GM20000 (cell line): ENCODE measurements at regions not wholly inside any gene's neighbourhood (a gene's known extent, or its start where the extent isn't known, plus 50 kb on each side); places are given as distances from the start of the nearest gene placed in this dataset.

Experiments used
- DNase-seq: peaks from one replicate; pipeline ENCODE4 v3.0.0; 2012; ENCODE audit warnings: low spot score
- TF ChIP-seq, protein P1 (sequence below): IDR thresholded peaks from 2 replicates; pipeline ENCODE4 v1.5.1; 2012; ENCODE audit warnings: mild to moderate bottlenecking, control low read depth; ENCODE audit errors: extremely low read depth, missing control alignments

- TF ChIP-seq, protein P1, sequence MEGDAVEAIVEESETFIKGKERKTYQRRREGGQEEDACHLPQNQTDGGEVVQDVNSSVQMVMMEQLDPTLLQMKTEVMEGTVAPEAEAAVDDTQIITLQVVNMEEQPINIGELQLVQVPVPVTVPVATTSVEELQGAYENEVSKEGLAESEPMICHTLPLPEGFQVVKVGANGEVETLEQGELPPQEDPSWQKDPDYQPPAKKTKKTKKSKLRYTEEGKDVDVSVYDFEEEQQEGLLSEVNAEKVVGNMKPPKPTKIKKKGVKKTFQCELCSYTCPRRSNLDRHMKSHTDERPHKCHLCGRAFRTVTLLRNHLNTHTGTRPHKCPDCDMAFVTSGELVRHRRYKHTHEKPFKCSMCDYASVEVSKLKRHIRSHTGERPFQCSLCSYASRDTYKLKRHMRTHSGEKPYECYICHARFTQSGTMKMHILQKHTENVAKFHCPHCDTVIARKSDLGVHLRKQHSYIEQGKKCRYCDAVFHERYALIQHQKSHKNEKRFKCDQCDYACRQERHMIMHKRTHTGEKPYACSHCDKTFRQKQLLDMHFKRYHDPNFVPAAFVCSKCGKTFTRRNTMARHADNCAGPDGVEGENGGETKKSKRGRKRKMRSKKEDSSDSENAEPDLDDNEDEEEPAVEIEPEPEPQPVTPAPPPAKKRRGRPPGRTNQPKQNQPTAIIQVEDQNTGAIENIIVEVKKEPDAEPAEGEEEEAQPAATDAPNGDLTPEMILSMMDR, result no peak
- DNase-seq, result no peak
Observed at GRCh38 chr5:158278216-158278925, 419.4 kb upstream of the CLINT1 start.

DNA sequence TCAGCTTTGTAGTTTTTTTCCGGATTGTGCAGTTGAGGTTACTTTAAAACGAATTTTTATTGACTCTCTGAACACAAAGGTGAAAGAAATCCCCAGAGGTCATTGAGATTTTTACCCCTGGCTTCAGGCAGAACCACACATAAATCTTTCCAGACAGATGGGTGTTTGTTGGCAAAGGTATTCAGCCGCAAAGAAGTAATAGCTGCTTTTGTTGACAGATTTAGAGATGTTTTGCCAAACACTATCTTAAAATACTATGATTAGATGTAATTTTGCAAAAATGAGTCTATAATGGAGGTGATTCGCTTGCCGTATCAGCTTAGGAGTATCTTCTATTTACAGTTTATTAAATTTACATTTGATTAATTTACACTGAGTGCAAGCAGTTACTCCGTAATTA lies 418.3 kb upstream of the CLINT1 start:
- TF ChIP-seq, protein P1, result no peak
- no peak for DNase-seq

- no peak for DNase-seq
- TF ChIP-seq, protein P1, result no peak
Observed at GRCh38 chr5:158276692-158277091, 417.7 kb upstream of the CLINT1 start.

- TF ChIP-seq, protein P1, result no peak
- DNase-seq, result no peak
Observed at GRCh38 chr5:158275511-158275910, 416.6 kb upstream of the CLINT1 start.

GRCh38 chr5:158273035-158273434 lies 414.1 kb upstream of the CLINT1 start:
- TF ChIP-seq, protein P1, result no peak
- DNase-seq, result no peak

DNA sequence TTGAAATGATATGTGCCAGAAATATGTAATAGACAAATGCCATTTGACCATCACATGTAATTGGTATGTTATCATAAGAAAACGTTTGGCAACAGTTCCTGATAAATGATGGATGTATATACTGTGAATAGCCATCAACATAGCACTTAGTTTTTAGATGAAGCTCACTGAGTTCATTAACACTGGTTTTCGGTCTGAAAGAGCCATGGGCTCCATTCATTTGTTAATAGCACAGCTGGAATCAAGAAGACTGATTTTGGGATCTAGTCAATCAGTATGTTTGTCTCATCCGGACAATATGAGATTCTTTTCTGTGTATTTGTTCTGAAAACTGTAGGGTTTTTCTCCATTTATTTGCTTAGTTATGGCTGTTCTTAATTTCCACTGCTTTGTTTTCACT lies 413.5 kb upstream of the CLINT1 start:
- TF ChIP-seq, protein P1, result no peak
- DNase-seq, result no peak

DNA sequence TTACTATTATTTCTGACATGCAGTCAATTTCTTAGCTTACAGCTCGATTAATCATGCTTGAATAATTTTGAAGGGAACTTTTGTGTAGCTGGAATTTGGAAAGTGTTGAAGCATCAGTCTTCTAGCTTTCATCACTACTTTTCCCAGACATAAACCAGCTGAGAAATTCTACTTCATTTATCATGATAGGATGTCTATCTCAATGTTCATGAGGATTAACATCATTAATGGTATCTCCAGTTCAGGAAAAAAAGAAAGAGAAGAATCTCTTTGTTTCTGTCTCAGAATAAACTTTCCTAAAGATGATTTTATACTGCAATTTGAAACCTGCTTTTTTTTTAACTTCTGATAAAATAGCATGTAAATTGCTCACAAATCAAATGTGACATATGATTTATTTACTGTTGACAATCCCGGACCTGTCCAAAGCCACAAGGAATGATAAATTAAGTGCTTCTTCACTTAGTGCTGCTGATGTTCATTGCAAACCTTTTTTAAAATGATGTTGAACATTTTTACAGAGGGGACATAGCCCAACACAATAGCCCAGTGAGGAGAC lies 412.1 kb upstream of the CLINT1 start:
- TF ChIP-seq, protein P1, result no peak
- DNase-seq, result no peak
